A549 (cell line): ENCODE measurements at regions not wholly inside any gene's neighbourhood (a gene's known extent, or its start where the extent isn't known, plus 50 kb on each side); places are given as distances from the start of the nearest gene placed in this dataset.

ENCODE experiments used
- ATAC-seq, 2 experiments: fragments of 200-7000 bp in 1 of 2; fragments of >200 bp in 1 of 2; cut with Nextera tagmentation in 1 of 2; cut with Tn5 transposase in 1 of 2; 3 replicates each; pipeline versions ENCODE4 v1.8.0 to v1.9.1; 2018 to 2020; ENCODE audit warnings: mild to moderate bottlenecking in 1 of 2, moderate library complexity in 1 of 2
- CTCF ChIA-PET: fragments of 300-600 bp; sonication (Branson Sonifier 250); formaldehyde crosslinking; extraction: SDS; loops from one replicate; lab custom pipeline; 2021; ENCODE audit warnings: antibody characterized with exemption, inconsistent platforms; lab: Yijun Ruan, JAX
- POLR2A ChIA-PET: fragments of 350-600 bp; formaldehyde crosslinking; extraction: SDS; loops from one replicate; lab custom pipeline; 2021; ENCODE audit warnings: antibody characterized with exemption, inconsistent platforms; lab: Yijun Ruan, JAX
- DNase-seq, 2 experiments: peaks; one replicate each; pipeline versions ENCODE4 v3.0.0 to v3.0.0-alpha.2; 2011 to 2016; ENCODE audit warnings: low read depth in 1 of 2, low spot score in 1 of 2
- FAIRE-seq: peaks from 2 replicates; lab custom pipeline; 2011; peaks lifted over from hg19 to GRCh38; lab: Jason Lieb, UNC
- H3K27ac ChIP-seq, 2 experiments: fragments of >200 bp; sonication (Bioruptor Twin); formaldehyde crosslinking; 3 replicates each; pipeline ENCODE4 v1.5.1; 2016 to 2017
- H3K4me1 ChIP-seq: fragments of >200 bp; sonication (Bioruptor Twin); formaldehyde crosslinking; 3 replicates; pipeline ENCODE4 v1.6.1; 2016
- H3K4me2 ChIP-seq: fragments of >200 bp; sonication (Bioruptor Twin); formaldehyde crosslinking; 3 replicates; pipeline ENCODE4 v1.6.1; 2016
- H3K4me3 ChIP-seq: fragments of >200 bp; sonication (Bioruptor Twin); formaldehyde crosslinking; 3 replicates; pipeline ENCODE4 v1.5.1; 2016
- H3K9me3 ChIP-seq: fragments of >200 bp; sonication (Bioruptor Twin); formaldehyde crosslinking; 3 replicates; pipeline ENCODE4 v1.6.1; 2016
- CBX2 ChIP-seq: fragments of 200-600 bp; sonication (generic); IDR thresholded peaks from 2 replicates; pipeline ENCODE4 v1.6.1; 2016; ENCODE audit warnings: low read depth, mild to moderate bottlenecking, borderline replicate concordance
- CHD2 ChIP-seq: fragments of 150-350 bp; IDR thresholded peaks from 2 replicates; pipeline ENCODE4 v1.6.1; 2014; ENCODE audit warnings: low read length; ENCODE audit not compliant: partially characterized antibody
- CHD4 ChIP-seq: fragments of 200-600 bp; sonication (generic); IDR thresholded peaks from 2 replicates; pipeline ENCODE4 v1.6.1; 2016; ENCODE audit warnings: antibody characterized with exemption, mild to moderate bottlenecking, borderline replicate concordance
- EHF ChIP-seq: fragments of 250-450 bp; sonication (Bioruptor Pico); IDR thresholded peaks from 2 replicates; pipeline ENCODE4 v1.5.0; 2020; ENCODE audit warnings: mild to moderate bottlenecking
- FOSL2 ChIP-seq, 2 experiments: fragments of 450-650 bp in 1 of 2; fragments of >200 bp in 1 of 2; sonication (Bioruptor Twin) in 1 of 2; formaldehyde crosslinking; IDR thresholded peaks; 2 replicates each; pipeline versions ENCODE4 v1.5.0 to v1.6.1; 2016 to 2020; ENCODE audit warnings: mild to moderate bottlenecking in 1 of 2, moderate library complexity in 1 of 2
- HDAC2 ChIP-seq: fragments of 200-600 bp; sonication (generic); IDR thresholded peaks from 2 replicates; pipeline ENCODE4 v1.6.1; 2016
- HEYL ChIP-seq: fragments of 250-450 bp; sonication (Bioruptor Pico); IDR thresholded peaks from 2 replicates; pipeline ENCODE4 v1.8.0; 2021; ENCODE audit warnings: mild to moderate bottlenecking, moderate library complexity
- HMGXB4 ChIP-seq: fragments of 250-450 bp; sonication (Bioruptor Pico); IDR thresholded peaks from 2 replicates; pipeline ENCODE4 v1.5.0; 2021; ENCODE audit warnings: mild to moderate bottlenecking, moderate library complexity, borderline replicate concordance
- HOXB13 ChIP-seq: fragments of 250-450 bp; sonication (Bioruptor Pico); IDR thresholded peaks from 2 replicates; pipeline ENCODE4 v1.5.0; 2020; ENCODE audit warnings: low read depth, mild to moderate bottlenecking, moderate library complexity
- JUN ChIP-seq, 2 experiments: fragments of >200 bp; sonication (Bioruptor Twin); formaldehyde crosslinking; IDR thresholded peaks; 2 replicates in 1 of 2; 3 replicates in 1 of 2; pipeline ENCODE4 v1.6.1; 2016 to 2017
- KDM1A ChIP-seq: fragments of 200-600 bp; sonication (generic); IDR thresholded peaks from 2 replicates; pipeline ENCODE4 v1.6.1; 2016; ENCODE audit warnings: low read depth, mild to moderate bottlenecking
- NFE2L2 ChIP-seq: fragments of 150-350 bp; conservative IDR thresholded peaks from 2 replicates; pipeline ENCODE4 v1.6.1; 2014; ENCODE audit warnings: low read length
- NPAS2 ChIP-seq: fragments of 250-450 bp; sonication (Bioruptor Pico); IDR thresholded peaks from 2 replicates; pipeline ENCODE4 v1.8.0; 2022; ENCODE audit warnings: mild to moderate bottlenecking, moderate library complexity, borderline replicate concordance
- POLR2AphosphoS2 ChIP-seq: conservative IDR thresholded peaks from 2 replicates; pipeline ENCODE4 v1.6.1; 2012; ENCODE audit warnings: low read length, improper control_type of control experiment, inconsistent platforms
- ZSCAN20 ChIP-seq: fragments of 250-450 bp; sonication (Bioruptor Pico); IDR thresholded peaks from 2 replicates; pipeline ENCODE4 v1.8.0; 2022; ENCODE audit warnings: mild to moderate bottlenecking, moderate library complexity
- WGBS: methylation state at CpG from one replicate; pipeline ENCODE4 v1.1.6; 2017; ENCODE audit errors: missing lambda C conversion rate; 5-methylcytosine and 5-hydroxymethylcytosine counted together
- TF ChIP-seq, protein P1 (sequence below): fragments of 150-350 bp; IDR thresholded peaks from 2 replicates; pipeline ENCODE4 v1.6.1; 2014; ENCODE audit warnings: low read depth, mild to moderate bottlenecking, low read length
- TF ChIP-seq, protein P2 (sequence below): fragments of 450-650 bp; IDR thresholded peaks from 2 replicates; pipeline ENCODE4 v1.6.1; 2014; ENCODE audit warnings: antibody characterized with exemption
- TF ChIP-seq, protein P3 (sequence below): fragments of 200-600 bp; sonication (generic); IDR thresholded peaks from 2 replicates; pipeline ENCODE4 v1.6.1; 2016; ENCODE audit warnings: antibody characterized with exemption, mild to moderate bottlenecking, moderate library complexity
- TF ChIP-seq, protein P4 (sequence below): fragments of >200 bp; sonication (Bioruptor Twin); formaldehyde crosslinking; IDR thresholded peaks from 2 replicates; pipeline ENCODE4 v1.6.1; 2016
- TF ChIP-seq, protein P5 (sequence below): IDR thresholded peaks from 2 replicates; pipeline ENCODE4 v1.6.1; 2012

DNA sequence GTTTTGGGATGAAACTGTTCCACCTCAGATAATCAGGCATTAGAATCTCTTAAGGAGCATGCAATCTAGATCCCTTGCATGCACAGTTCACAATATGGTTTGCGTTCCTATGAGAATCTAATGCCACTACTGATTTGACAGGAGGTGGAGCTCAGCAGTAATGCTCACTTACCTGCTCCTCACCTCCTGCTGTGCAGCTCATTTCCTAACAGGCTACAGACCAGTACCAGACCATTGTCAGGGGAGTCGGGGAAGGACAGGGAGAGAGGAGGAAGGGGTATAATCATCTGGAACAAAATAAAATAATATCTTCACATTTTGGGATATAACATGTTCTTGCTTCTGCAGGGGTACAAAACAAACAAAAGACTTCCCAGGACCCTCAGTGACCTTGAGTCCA is 532.0 kb upstream of the FSHR start:
- CTCF ChIA-PET, result interaction anchor here (1.9 kb wide), 1 partner anchor 716 kb away, joined by 5 read pairs; no protein-coding TSS in a partner anchor
- POLR2A ChIA-PET, result no interaction called here

More for the DNA sequence above, 532.0 kb upstream of the FSHR start:
- H3K4me1 ChIP-seq, result no peaks in the 10 kb centered on the region
- TF ChIP-seq, protein P1, sequence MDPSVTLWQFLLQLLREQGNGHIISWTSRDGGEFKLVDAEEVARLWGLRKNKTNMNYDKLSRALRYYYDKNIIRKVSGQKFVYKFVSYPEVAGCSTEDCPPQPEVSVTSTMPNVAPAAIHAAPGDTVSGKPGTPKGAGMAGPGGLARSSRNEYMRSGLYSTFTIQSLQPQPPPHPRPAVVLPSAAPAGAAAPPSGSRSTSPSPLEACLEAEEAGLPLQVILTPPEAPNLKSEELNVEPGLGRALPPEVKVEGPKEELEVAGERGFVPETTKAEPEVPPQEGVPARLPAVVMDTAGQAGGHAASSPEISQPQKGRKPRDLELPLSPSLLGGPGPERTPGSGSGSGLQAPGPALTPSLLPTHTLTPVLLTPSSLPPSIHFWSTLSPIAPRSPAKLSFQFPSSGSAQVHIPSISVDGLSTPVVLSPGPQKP, result no peak
- TF ChIP-seq HOXB13 (CRISPR knock-in tag), result no peak
- TF ChIP-seq, protein P2, sequence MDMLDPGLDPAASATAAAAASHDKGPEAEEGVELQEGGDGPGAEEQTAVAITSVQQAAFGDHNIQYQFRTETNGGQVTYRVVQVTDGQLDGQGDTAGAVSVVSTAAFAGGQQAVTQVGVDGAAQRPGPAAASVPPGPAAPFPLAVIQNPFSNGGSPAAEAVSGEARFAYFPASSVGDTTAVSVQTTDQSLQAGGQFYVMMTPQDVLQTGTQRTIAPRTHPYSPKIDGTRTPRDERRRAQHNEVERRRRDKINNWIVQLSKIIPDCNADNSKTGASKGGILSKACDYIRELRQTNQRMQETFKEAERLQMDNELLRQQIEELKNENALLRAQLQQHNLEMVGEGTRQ, result no peak
- TF ChIP-seq HMGXB4 (CRISPR knock-in tag), result no peak
- no peak for TF ChIP-seq CBX2
- TF ChIP-seq EHF (CRISPR knock-in tag), result no peak
- TF ChIP-seq, protein P3, sequence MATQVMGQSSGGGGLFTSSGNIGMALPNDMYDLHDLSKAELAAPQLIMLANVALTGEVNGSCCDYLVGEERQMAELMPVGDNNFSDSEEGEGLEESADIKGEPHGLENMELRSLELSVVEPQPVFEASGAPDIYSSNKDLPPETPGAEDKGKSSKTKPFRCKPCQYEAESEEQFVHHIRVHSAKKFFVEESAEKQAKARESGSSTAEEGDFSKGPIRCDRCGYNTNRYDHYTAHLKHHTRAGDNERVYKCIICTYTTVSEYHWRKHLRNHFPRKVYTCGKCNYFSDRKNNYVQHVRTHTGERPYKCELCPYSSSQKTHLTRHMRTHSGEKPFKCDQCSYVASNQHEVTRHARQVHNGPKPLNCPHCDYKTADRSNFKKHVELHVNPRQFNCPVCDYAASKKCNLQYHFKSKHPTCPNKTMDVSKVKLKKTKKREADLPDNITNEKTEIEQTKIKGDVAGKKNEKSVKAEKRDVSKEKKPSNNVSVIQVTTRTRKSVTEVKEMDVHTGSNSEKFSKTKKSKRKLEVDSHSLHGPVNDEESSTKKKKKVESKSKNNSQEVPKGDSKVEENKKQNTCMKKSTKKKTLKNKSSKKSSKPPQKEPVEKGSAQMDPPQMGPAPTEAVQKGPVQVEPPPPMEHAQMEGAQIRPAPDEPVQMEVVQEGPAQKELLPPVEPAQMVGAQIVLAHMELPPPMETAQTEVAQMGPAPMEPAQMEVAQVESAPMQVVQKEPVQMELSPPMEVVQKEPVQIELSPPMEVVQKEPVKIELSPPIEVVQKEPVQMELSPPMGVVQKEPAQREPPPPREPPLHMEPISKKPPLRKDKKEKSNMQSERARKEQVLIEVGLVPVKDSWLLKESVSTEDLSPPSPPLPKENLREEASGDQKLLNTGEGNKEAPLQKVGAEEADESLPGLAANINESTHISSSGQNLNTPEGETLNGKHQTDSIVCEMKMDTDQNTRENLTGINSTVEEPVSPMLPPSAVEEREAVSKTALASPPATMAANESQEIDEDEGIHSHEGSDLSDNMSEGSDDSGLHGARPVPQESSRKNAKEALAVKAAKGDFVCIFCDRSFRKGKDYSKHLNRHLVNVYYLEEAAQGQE, result no peak
- TF ChIP-seq, protein P4, sequence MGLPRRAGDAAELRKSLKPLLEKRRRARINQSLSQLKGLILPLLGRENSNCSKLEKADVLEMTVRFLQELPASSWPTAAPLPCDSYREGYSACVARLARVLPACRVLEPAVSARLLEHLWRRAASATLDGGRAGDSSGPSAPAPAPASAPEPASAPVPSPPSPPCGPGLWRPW, result no peak
- TF ChIP-seq KDM1A, result no peak
- no peak for TF ChIP-seq POLR2AphosphoS2
- TF ChIP-seq CHD4, result no peak
- TF ChIP-seq NPAS2, result no peak
- TF ChIP-seq NFE2L2, result no peak
- TF ChIP-seq, protein P5, sequence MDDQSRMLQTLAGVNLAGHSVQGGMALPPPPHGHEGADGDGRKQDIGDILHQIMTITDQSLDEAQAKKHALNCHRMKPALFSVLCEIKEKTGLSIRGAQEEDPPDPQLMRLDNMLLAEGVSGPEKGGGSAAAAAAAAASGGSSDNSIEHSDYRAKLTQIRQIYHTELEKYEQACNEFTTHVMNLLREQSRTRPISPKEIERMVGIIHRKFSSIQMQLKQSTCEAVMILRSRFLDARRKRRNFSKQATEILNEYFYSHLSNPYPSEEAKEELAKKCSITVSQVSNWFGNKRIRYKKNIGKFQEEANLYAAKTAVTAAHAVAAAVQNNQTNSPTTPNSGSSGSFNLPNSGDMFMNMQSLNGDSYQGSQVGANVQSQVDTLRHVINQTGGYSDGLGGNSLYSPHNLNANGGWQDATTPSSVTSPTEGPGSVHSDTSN, result no peak
- no peak for TF ChIP-seq HDAC2
- no peak for TF ChIP-seq ZSCAN20 (CRISPR knock-in tag)
- TF ChIP-seq FOSL2 (IDR thresholded peaks at IDR 0.05), result no peak
- no peak for TF ChIP-seq FOSL2 (CRISPR knock-in tag; IDR thresholded peaks at IDR 0.05)
- TF ChIP-seq CHD2, result no peak
- TF ChIP-seq JUN (IDR thresholded peaks at IDR 0.05), result no peak
- TF ChIP-seq HEYL (CRISPR knock-in tag), result no peak
- no peak overlapping the region for H3K4me3 ChIP-seq
- WGBS, result 4% methylated on average over 2 of the region's 2 CpGs
- ATAC-seq (no peak), DNase-seq (no peak), FAIRE-seq (no peak)
- no peak overlapping the region for H3K27ac ChIP-seq
- no peaks in the 10 kb centered on the region for H3K9me3 ChIP-seq
- H3K4me2 ChIP-seq, result no peak overlapping the region
